Stomach (tissue), 4 donors: ENCODE measurements at regions not wholly inside any gene's neighbourhood (a gene's known extent, or its start where the extent isn't known, plus 50 kb on each side); places are given as distances from the start of the nearest gene placed in this dataset.

Experiments used
- POLR2A ChIP-seq, 4 donors: fragments of 450-650 bp; IDR thresholded peaks; one replicate each; pipeline ENCODE4 v1.6.1; 2016; ENCODE audit warnings: antibody characterized with exemption in 4 of 4, control low read depth in 2 of 4, mild to moderate bottlenecking in 1 of 4, moderate library complexity in 1 of 4
- POLR2AphosphoS5 ChIP-seq, 3 donors: sonication (generic); formaldehyde crosslinking; IDR thresholded peaks; one replicate each; pipeline ENCODE4 v1.6.1; 2016; ENCODE audit warnings: antibody characterized with exemption in 3 of 3
- TF ChIP-seq, protein P1 (sequence below), 7 experiments: fragments of 450-650 bp in 4 of 7; fragments of 200-600 bp in 3 of 7; sonication (generic) in 3 of 7; IDR thresholded peaks; one replicate each; pipeline ENCODE4 v1.5.1; 2016 to 2019; ENCODE audit warnings: antibody characterized with exemption in 7 of 7, control low read depth in 2 of 7, mild to moderate bottlenecking in 1 of 7

DNA sequence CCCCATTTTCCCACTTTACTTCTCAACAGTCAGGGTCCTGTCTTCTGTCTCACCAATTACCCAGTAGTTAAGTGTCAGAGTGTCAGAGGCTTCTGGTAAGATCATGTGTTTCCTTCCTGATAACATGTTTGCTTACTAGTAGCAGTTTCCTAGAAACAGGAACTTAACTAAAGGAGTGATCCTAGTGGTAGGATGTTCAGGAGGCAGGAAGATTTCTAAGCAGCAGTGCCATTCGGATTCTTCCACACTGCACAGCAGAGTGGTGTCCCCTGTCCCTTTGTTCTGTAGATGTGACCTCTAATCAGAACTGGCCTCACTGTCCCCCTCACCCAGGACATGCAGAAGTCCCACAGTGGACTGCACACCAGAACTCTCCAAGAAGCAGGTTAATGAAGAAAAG lies 221.8 kb upstream of the OSR1 start:
- TF ChIP-seq, protein P1, sequence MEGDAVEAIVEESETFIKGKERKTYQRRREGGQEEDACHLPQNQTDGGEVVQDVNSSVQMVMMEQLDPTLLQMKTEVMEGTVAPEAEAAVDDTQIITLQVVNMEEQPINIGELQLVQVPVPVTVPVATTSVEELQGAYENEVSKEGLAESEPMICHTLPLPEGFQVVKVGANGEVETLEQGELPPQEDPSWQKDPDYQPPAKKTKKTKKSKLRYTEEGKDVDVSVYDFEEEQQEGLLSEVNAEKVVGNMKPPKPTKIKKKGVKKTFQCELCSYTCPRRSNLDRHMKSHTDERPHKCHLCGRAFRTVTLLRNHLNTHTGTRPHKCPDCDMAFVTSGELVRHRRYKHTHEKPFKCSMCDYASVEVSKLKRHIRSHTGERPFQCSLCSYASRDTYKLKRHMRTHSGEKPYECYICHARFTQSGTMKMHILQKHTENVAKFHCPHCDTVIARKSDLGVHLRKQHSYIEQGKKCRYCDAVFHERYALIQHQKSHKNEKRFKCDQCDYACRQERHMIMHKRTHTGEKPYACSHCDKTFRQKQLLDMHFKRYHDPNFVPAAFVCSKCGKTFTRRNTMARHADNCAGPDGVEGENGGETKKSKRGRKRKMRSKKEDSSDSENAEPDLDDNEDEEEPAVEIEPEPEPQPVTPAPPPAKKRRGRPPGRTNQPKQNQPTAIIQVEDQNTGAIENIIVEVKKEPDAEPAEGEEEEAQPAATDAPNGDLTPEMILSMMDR (IDR thresholded peaks at IDR 0.05), result no peak
- TF ChIP-seq POLR2A (IDR thresholded peaks at IDR 0.05) (no peak), POLR2AphosphoS5 (IDR thresholded peaks at IDR 0.05) (no peak)
